ENCODE measurements at regions not wholly inside any gene's neighbourhood (a gene's known extent, or its start where the extent isn't known, plus 50 kb on each side); places are given as distances from the start of the nearest gene placed in this dataset.

DNA sequence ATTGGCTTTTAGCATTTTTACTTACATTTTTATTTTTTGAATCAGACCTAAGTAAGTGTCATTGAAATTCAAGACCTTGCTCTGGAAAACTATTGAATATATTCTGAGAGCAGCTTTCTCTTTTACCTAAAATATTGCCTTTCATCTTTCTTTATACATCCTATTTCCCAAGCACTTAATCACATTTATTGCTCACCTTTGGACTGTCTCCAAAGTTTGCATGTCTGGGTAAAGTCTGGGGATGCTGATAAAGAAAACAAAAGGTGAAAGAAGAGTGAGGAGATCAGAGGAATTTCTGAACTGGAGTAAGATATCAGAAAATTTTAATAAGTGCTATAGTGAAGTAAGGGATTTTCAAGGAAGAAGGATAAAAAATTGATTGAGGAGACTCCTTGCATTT lies 308.5 kb upstream of the AADAT start:
- Histone ChIP-seq H4K5ac (ENCODE audit: insufficient read length, low read depth, low read length) (no peak overlapping the region), H3K36me3 (ENCODE audit: control insufficient read depth in 2 of 4, insufficient read depth in 4 of 4, low read length in 3 of 4) (no peaks in the 10 kb centered on the region), H3K9me3 (ENCODE audit: insufficient read depth in 2 of 2, low read depth in 1 of 2, low read length in 1 of 2) (no peaks in the 10 kb centered on the region), H3K14ac (ENCODE audit: insufficient read length) (no peak overlapping the region), H4K8ac (ENCODE audit: extremely low read depth, insufficient read depth, low read length) (no peak overlapping the region), H4K20me1 (replicated peaks in 1 of 2; ENCODE audit: control insufficient read depth in 1 of 2, insufficient read depth in 2 of 2, low read length in 2 of 2) (no peaks in the 10 kb centered on the region), H3K18ac (ENCODE audit: extremely low read depth, low read length) (no peak overlapping the region), H3K27ac (ENCODE audit: low read depth, low read length) (no peak overlapping the region), H3K79me2 (ENCODE audit: control insufficient read depth in 1 of 2, insufficient read depth in 2 of 2, low read length in 2 of 2) (no peaks in the 10 kb centered on the region), H2BK20ac (ENCODE audit: low read length) (no peak overlapping the region), H3K27me3 (replicated peaks in 1 of 4; ENCODE audit: control insufficient read depth in 3 of 4, extremely low read depth in 1 of 4, insufficient read depth in 3 of 4, low read length in 3 of 4) (no peaks in the 10 kb centered on the region), H2BK5ac (ENCODE audit: low read depth, low read length) (no peak overlapping the region), H4K91ac (replicated peaks; ENCODE audit: insufficient read length, low read length) (no peak overlapping the region), H3K4me3 (ENCODE audit: extremely low read depth in 1 of 4, insufficient read depth in 2 of 4, low read depth in 3 of 4, low read length in 4 of 4) (no peak overlapping the region), H2AFZ (ENCODE audit: low read length) (no peak overlapping the region), H3K23me2 (ENCODE audit: low read depth, low read length) (no peaks in the 10 kb centered on the region), H2BK120ac (replicated peaks; ENCODE audit: low read depth, low read length) (no peak overlapping the region), H3K23ac (ENCODE audit: insufficient read length) (no peak overlapping the region), H3K4me2 (ENCODE audit: insufficient read depth in 1 of 2, low read depth in 2 of 2, low read length in 2 of 2) (no peak overlapping the region), H3K79me1 (ENCODE audit: low read depth, low read length) (no peaks in the 10 kb centered on the region), H2BK15ac (ENCODE audit: low read length) (no peak overlapping the region), H3K4me1 (replicated peaks in 1 of 4; ENCODE audit: control insufficient read depth in 3 of 4, insufficient read depth in 4 of 4, low read length in 3 of 4) (no peaks in the 10 kb centered on the region), H2AK5ac (ENCODE audit: low read depth, low read length) (no peak overlapping the region), H3K56ac (replicated peaks; ENCODE audit: insufficient read length, low read depth, low read length) (no peak overlapping the region), H3K4ac (replicated peaks; ENCODE audit: insufficient read length, low read depth, low read length) (no peak overlapping the region), H2BK12ac (ENCODE audit: low read depth, low read length) (no peak overlapping the region), H3K9ac (replicated peaks in 1 of 4; ENCODE audit: extremely low read depth in 1 of 4, low read depth in 3 of 4, low read length in 3 of 4) (no peak overlapping the region)
- TF ChIP-seq JUN (IDR thresholded peaks at IDR 0.05; ENCODE audit: low read depth, low read length) (no peak), SP1 (IDR thresholded peaks at IDR 0.05; ENCODE audit: low read depth, low read length) (no peak), EGR1 (IDR thresholded peaks at IDR 0.05; ENCODE audit: borderline replicate concordance, low read depth, low read length) (no peak), GABPA (IDR thresholded peaks at IDR 0.05; ENCODE audit: borderline replicate concordance, insufficient read depth, low read length) (no peak), EZH2 (IDR thresholded peaks at IDR 0.05; ENCODE audit: low read depth, low read length, severe bottlenecking) (no peak)
- TF ChIP-seq, protein P1, sequence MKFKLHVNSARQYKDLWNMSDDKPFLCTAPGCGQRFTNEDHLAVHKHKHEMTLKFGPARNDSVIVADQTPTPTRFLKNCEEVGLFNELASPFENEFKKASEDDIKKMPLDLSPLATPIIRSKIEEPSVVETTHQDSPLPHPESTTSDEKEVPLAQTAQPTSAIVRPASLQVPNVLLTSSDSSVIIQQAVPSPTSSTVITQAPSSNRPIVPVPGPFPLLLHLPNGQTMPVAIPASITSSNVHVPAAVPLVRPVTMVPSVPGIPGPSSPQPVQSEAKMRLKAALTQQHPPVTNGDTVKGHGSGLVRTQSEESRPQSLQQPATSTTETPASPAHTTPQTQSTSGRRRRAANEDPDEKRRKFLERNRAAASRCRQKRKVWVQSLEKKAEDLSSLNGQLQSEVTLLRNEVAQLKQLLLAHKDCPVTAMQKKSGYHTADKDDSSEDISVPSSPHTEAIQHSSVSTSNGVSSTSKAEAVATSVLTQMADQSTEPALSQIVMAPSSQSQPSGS (IDR thresholded peaks at IDR 0.05; ENCODE audit: low read length), result no peak
- ChIA-PET CTCF (ENCODE audit: partially characterized antibody) (no interaction called here), POLR2A (ENCODE audit: partially characterized antibody) (no interaction called here)
- FAIRE-seq, result no peak
- no peak for DNase-seq (ENCODE audit: low read depth in 1 of 2, low spot score in 2 of 2)
